ENCODE measurements at regions not wholly inside any gene's neighbourhood (a gene's known extent, or its start where the extent isn't known, plus 50 kb on each side); places are given as distances from the start of the nearest gene placed in this dataset.

- Histone ChIP-seq H3K27ac (ENCODE audit: low read length) (no peak overlapping the region), H3K9me3 (ENCODE audit: control insufficient read depth, low read depth, low read length) (peaks cover 13% of the 10 kb centered on the region), H3K36me3 (ENCODE audit: control insufficient read depth, low read depth, low read length) (no peaks in the 10 kb centered on the region), H3K27me3 (ENCODE audit: control insufficient read depth, insufficient read depth, low read length) (no peaks in the 10 kb centered on the region), H3K9ac (ENCODE audit: low read length) (no peak overlapping the region), H3K4me1 (ENCODE audit: control insufficient read depth, low read depth, low read length) (no peaks in the 10 kb centered on the region), H3K4me3 (ENCODE audit: low read length) (no peak overlapping the region)
These were observed 194.3 kb upstream of the PITRM1 start for GRCh38 chr10:3366735-3367405.

GRCh38 chr10:3366043-3366442 lies 193.5 kb upstream of the PITRM1 start:
- peaks cover 18% of the 10 kb centered on the region for H3K9me3 ChIP-seq (ENCODE audit: control insufficient read depth, low read depth, low read length)
- H3K9ac ChIP-seq (ENCODE audit: low read length) = no peak overlapping the region
- no peak overlapping the region for H3K4me3 ChIP-seq (ENCODE audit: low read length)
- H3K4me1 ChIP-seq (ENCODE audit: control insufficient read depth, low read depth, low read length) = no peaks in the 10 kb centered on the region
- no peaks in the 10 kb centered on the region for H3K27me3 ChIP-seq (ENCODE audit: control insufficient read depth, insufficient read depth, low read length)
- H3K36me3 ChIP-seq (ENCODE audit: control insufficient read depth, low read depth, low read length) = no peaks in the 10 kb centered on the region
- no peak overlapping the region for H3K27ac ChIP-seq (ENCODE audit: low read length)

GRCh38 chr10:3365630-3366029 lies 193.0 kb upstream of the PITRM1 start:
- no peak overlapping the region for H3K4me3 ChIP-seq (ENCODE audit: low read length)
- no peak overlapping the region for H3K9ac ChIP-seq (ENCODE audit: low read length)
- H3K27ac ChIP-seq (ENCODE audit: low read length) = no peak overlapping the region

GRCh38 chr10:3364768-3365480 lies 192.3 kb upstream of the PITRM1 start:
- H3K9ac ChIP-seq (ENCODE audit: low read length) = no peak overlapping the region
- H3K27ac ChIP-seq (ENCODE audit: low read length) = no peak overlapping the region
- H3K4me1 ChIP-seq (ENCODE audit: control insufficient read depth, low read depth, low read length) = no peaks in the 10 kb centered on the region
- no peak overlapping the region for H3K4me3 ChIP-seq (ENCODE audit: low read length)
- H3K27me3 ChIP-seq (ENCODE audit: control insufficient read depth, insufficient read depth, low read length) = no peaks in the 10 kb centered on the region
- peaks cover 22% of the 10 kb centered on the region for H3K9me3 ChIP-seq (ENCODE audit: control insufficient read depth, low read depth, low read length)
- H3K36me3 ChIP-seq (ENCODE audit: control insufficient read depth, low read depth, low read length) = no peaks in the 10 kb centered on the region

More at GRCh38 chr10:3365630-3366029, 193.0 kb upstream of the PITRM1 start:
- H3K4me1 ChIP-seq (ENCODE audit: control insufficient read depth, low read depth, low read length) = no peaks in the 10 kb centered on the region
- H3K27me3 ChIP-seq (ENCODE audit: control insufficient read depth, insufficient read depth, low read length) = no peaks in the 10 kb centered on the region
- H3K36me3 ChIP-seq (ENCODE audit: control insufficient read depth, low read depth, low read length) = no peaks in the 10 kb centered on the region
- H3K9me3 ChIP-seq (ENCODE audit: control insufficient read depth, low read depth, low read length) = peaks cover 22% of the 10 kb centered on the region

- Histone ChIP-seq H3K4me3 (ENCODE audit: low read length) (no peak overlapping the region), H3K27me3 (ENCODE audit: control insufficient read depth, insufficient read depth, low read length) (no peaks in the 10 kb centered on the region), H3K9ac (ENCODE audit: low read length) (no peak overlapping the region), H3K27ac (ENCODE audit: low read length) (no peak overlapping the region), H3K4me1 (ENCODE audit: control insufficient read depth, low read depth, low read length) (no peaks in the 10 kb centered on the region), H3K9me3 (ENCODE audit: control insufficient read depth, low read depth, low read length) (peaks cover 22% of the 10 kb centered on the region), H3K36me3 (ENCODE audit: control insufficient read depth, low read depth, low read length) (no peaks in the 10 kb centered on the region)
These were observed 190.9 kb upstream of the PITRM1 start for GRCh38 chr10:3363311-3364045.

- Histone ChIP-seq H3K27me3 (ENCODE audit: control insufficient read depth, insufficient read depth, low read length) (no peaks in the 10 kb centered on the region), H3K4me1 (ENCODE audit: control insufficient read depth, low read depth, low read length) (no peaks in the 10 kb centered on the region), H3K4me3 (ENCODE audit: low read length) (no peak overlapping the region), H3K27ac (ENCODE audit: low read length) (no peak overlapping the region), H3K36me3 (ENCODE audit: control insufficient read depth, low read depth, low read length) (no peaks in the 10 kb centered on the region), H3K9ac (ENCODE audit: low read length) (no peak overlapping the region), H3K9me3 (ENCODE audit: control insufficient read depth, low read depth, low read length) (peaks cover 22% of the 10 kb centered on the region)
These were observed 189.8 kb upstream of the PITRM1 start for GRCh38 chr10:3362394-3362793.

GRCh38 chr10:3361640-3362039 lies 189.1 kb upstream of the PITRM1 start:
- no peak overlapping the region for H3K4me3 ChIP-seq (ENCODE audit: low read length)
- no peaks in the 10 kb centered on the region for H3K36me3 ChIP-seq (ENCODE audit: control insufficient read depth, low read depth, low read length)
- peaks cover 22% of the 10 kb centered on the region for H3K9me3 ChIP-seq (ENCODE audit: control insufficient read depth, low read depth, low read length)
- no peaks in the 10 kb centered on the region for H3K4me1 ChIP-seq (ENCODE audit: control insufficient read depth, low read depth, low read length)
- no peaks in the 10 kb centered on the region for H3K27me3 ChIP-seq (ENCODE audit: control insufficient read depth, insufficient read depth, low read length)
- no peak overlapping the region for H3K27ac ChIP-seq (ENCODE audit: low read length)
- no peak overlapping the region for H3K9ac ChIP-seq (ENCODE audit: low read length)

GRCh38 chr10:3357737-3358136 lies 185.2 kb upstream of the PITRM1 start:
- Histone ChIP-seq H3K36me3 (ENCODE audit: control insufficient read depth, low read depth, low read length) (no peaks in the 10 kb centered on the region), H3K9me3 (ENCODE audit: control insufficient read depth, low read depth, low read length) (peaks cover 17% of the 10 kb centered on the region), H3K27ac (ENCODE audit: low read length) (no peak overlapping the region), H3K27me3 (ENCODE audit: control insufficient read depth, insufficient read depth, low read length) (no peaks in the 10 kb centered on the region), H3K4me3 (ENCODE audit: low read length) (no peak overlapping the region), H3K4me1 (ENCODE audit: control insufficient read depth, low read depth, low read length) (no peaks in the 10 kb centered on the region), H3K9ac (ENCODE audit: low read length) (no peak overlapping the region)

GRCh38 chr10:3355536-3355935 lies 183.0 kb upstream of the PITRM1 start:
- Histone ChIP-seq H3K9me3 (ENCODE audit: control insufficient read depth, low read depth, low read length) (no peaks in the 10 kb centered on the region), H3K4me1 (ENCODE audit: control insufficient read depth, low read depth, low read length) (no peaks in the 10 kb centered on the region), H3K4me3 (ENCODE audit: low read length) (no peak overlapping the region), H3K27ac (ENCODE audit: low read length) (no peak overlapping the region), H3K27me3 (ENCODE audit: control insufficient read depth, insufficient read depth, low read length) (no peaks in the 10 kb centered on the region), H3K36me3 (ENCODE audit: control insufficient read depth, low read depth, low read length) (no peaks in the 10 kb centered on the region), H3K9ac (ENCODE audit: low read length) (no peak overlapping the region)

- Histone ChIP-seq H3K27me3 (ENCODE audit: control insufficient read depth, insufficient read depth, low read length) (no peaks in the 10 kb centered on the region), H3K4me1 (ENCODE audit: control insufficient read depth, low read depth, low read length) (no peaks in the 10 kb centered on the region), H3K36me3 (ENCODE audit: control insufficient read depth, low read depth, low read length) (no peaks in the 10 kb centered on the region), H3K4me3 (ENCODE audit: low read length) (no peak overlapping the region), H3K9me3 (ENCODE audit: control insufficient read depth, low read depth, low read length) (no peaks in the 10 kb centered on the region), H3K9ac (ENCODE audit: low read length) (no peak overlapping the region), H3K27ac (ENCODE audit: low read length) (no peak overlapping the region)
These were observed 181.8 kb upstream of the PITRM1 start for GRCh38 chr10:3354174-3354900.

GRCh38 chr10:3353235-3353634 lies 180.7 kb upstream of the PITRM1 start:
- Histone ChIP-seq H3K36me3 (ENCODE audit: control insufficient read depth, low read depth, low read length) (no peaks in the 10 kb centered on the region), H3K9me3 (ENCODE audit: control insufficient read depth, low read depth, low read length) (no peaks in the 10 kb centered on the region), H3K4me3 (ENCODE audit: low read length) (no peak overlapping the region), H3K27me3 (ENCODE audit: control insufficient read depth, insufficient read depth, low read length) (no peaks in the 10 kb centered on the region), H3K4me1 (ENCODE audit: control insufficient read depth, low read depth, low read length) (no peaks in the 10 kb centered on the region), H3K9ac (ENCODE audit: low read length) (no peak overlapping the region), H3K27ac (ENCODE audit: low read length) (no peak overlapping the region)
